ENCODE measurements at regions not wholly inside any gene's neighbourhood (a gene's known extent, or its start where the extent isn't known, plus 50 kb on each side); places are given as distances from the start of the nearest gene placed in this dataset.
"Not testable (repeated sequence)": the region's sequence is repeated elsewhere in the genome, so short reads cannot be mapped to it uniquely, and the experiment has no call there.

GRCh38 chr14:98931126-98931525 is 340.9 kb downstream of the BCL11B start:
- Mint-ChIP-seq H3K4me3 (ENCODE audit: unreplicated experiment) (no peak overlapping the region), H3K36me3 (ENCODE audit: low read depth, unreplicated experiment) (peaks cover 2% of the 10 kb centered on the region), H3K27ac (ENCODE audit: unreplicated experiment) (no peak overlapping the region), H3K9me3 (ENCODE audit: unreplicated experiment) (peaks cover 9% of the 10 kb centered on the region), H3K27me3 (ENCODE audit: low read depth, unreplicated experiment) (peaks cover 40% of the 10 kb centered on the region), H3K4me1 (ENCODE audit: low read depth, unreplicated experiment) (no peaks in the 10 kb centered on the region)
- Histone ChIP-seq H3K4me3 (ENCODE audit: insufficient read depth, low read depth, low read length) (no peak overlapping the region), H4K20me1 (ENCODE audit: insufficient read depth, low read length) (no peaks in the 10 kb centered on the region), H3K4me1 (ENCODE audit: insufficient read depth, low read length) (no peaks in the 10 kb centered on the region), H3K79me2 (ENCODE audit: insufficient read depth, low read length) (no peaks in the 10 kb centered on the region), H3K9me3 (ENCODE audit: insufficient read depth, low read depth, low read length) (no peaks in the 10 kb centered on the region), H3K27me3 (ENCODE audit: insufficient read depth, low read length) (no peaks in the 10 kb centered on the region), H2AFZ (ENCODE audit: low read depth, low read length) (no peak overlapping the region), H3K9ac (ENCODE audit: low read length) (no peak overlapping the region), H3K27ac (ENCODE audit: low read depth, low read length) (no peak overlapping the region), H3K4me2 (ENCODE audit: low read length) (no peak overlapping the region), H3K36me3 (ENCODE audit: insufficient read depth, low read length) (no peaks in the 10 kb centered on the region)
- DNase-seq (ENCODE audit: low read depth) (no peak), FAIRE-seq (no peak)
- TF ChIP-seq EZH2 (IDR thresholded peaks at IDR 0.05; ENCODE audit: insufficient read depth, low read length) (no peak), CTCF (IDR thresholded peaks at IDR 0.05; ENCODE audit: insufficient read depth, low read depth, low read length) (no peak)

GRCh38 chr14:98931911-98932310 is 340.1 kb downstream of the BCL11B start:
- H3K4me1 ChIP-seq (ENCODE audit: insufficient read depth, low read length) = no peaks in the 10 kb centered on the region
- H3K36me3 ChIP-seq (ENCODE audit: insufficient read depth, low read length) = no peaks in the 10 kb centered on the region
- no peaks in the 10 kb centered on the region for H4K20me1 ChIP-seq (ENCODE audit: insufficient read depth, low read length)
- peaks cover 9% of the 10 kb centered on the region for H3K9me3 Mint-ChIP-seq (ENCODE audit: unreplicated experiment)
- no peaks in the 10 kb centered on the region for H3K79me2 ChIP-seq (ENCODE audit: insufficient read depth, low read length)
- H3K36me3 Mint-ChIP-seq (ENCODE audit: low read depth, unreplicated experiment) = peaks cover 2% of the 10 kb centered on the region
- peaks cover 40% of the 10 kb centered on the region for H3K27me3 Mint-ChIP-seq (ENCODE audit: low read depth, unreplicated experiment)
- H3K9me3 ChIP-seq (ENCODE audit: insufficient read depth, low read depth, low read length) = no peaks in the 10 kb centered on the region
- FAIRE-seq = no peak
- no peak for DNase-seq (ENCODE audit: low read depth)
- H3K9ac ChIP-seq (ENCODE audit: low read length) = no peak overlapping the region
- no peak for TF ChIP-seq EZH2 (IDR thresholded peaks at IDR 0.05; ENCODE audit: insufficient read depth, low read length)
- TF ChIP-seq CTCF (IDR thresholded peaks at IDR 0.05; ENCODE audit: insufficient read depth, low read depth, low read length) = no peak
- H3K4me2 ChIP-seq (ENCODE audit: low read length) = no peak overlapping the region
- H3K4me1 Mint-ChIP-seq (ENCODE audit: low read depth, unreplicated experiment) = no peaks in the 10 kb centered on the region
- H3K27ac Mint-ChIP-seq (ENCODE audit: unreplicated experiment) = no peak overlapping the region
- H3K27ac ChIP-seq (ENCODE audit: low read depth, low read length) = no peak overlapping the region
- no peak overlapping the region for H2AFZ ChIP-seq (ENCODE audit: low read depth, low read length)
- H3K27me3 ChIP-seq (ENCODE audit: insufficient read depth, low read length) = no peaks in the 10 kb centered on the region
- no peak overlapping the region for H3K4me3 Mint-ChIP-seq (ENCODE audit: unreplicated experiment)
- H3K4me3 ChIP-seq (ENCODE audit: insufficient read depth, low read depth, low read length) = no peak overlapping the region

DNA sequence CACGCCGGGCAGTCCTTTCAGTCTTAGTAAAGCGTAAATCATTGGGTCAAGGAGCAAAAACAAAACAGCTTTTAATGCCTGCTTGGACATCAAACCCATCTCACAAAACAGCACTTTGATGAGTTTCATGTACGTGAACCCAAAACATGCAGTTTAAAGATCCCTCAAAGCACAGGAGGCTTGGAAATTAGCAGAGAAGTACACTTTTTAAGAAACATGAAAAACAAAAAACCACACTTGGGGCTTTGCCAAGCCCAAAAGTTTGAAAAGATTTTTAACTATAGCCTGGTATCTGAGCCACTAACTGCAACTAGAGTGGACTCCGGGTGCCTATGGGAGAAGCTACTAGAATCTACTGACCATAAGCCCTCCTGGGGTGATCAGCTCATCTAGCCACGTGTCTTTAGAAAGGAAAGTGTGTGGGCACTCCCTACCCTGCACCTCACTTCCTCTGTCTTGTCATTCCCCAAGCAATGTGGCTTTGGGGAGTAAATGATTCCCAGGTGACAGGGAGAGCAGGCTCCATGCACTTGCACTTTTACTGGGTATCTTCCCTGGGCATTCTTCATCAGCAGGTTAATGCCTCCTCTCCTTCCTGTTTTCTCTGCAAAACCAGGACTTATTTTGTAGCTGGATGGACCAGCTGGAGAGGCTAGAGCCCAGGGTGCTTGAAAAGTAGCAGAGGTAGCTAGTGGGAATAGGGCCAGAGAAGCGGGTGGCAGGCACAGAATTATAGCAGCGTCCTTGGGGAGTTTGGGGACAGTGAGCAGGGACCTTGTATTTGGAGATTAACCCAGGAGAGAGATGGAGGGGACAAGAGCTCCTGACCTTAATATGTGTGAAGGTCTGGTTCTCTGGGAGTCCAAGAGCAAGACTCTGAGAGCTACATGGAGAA is 339.3 kb downstream of the BCL11B start:
- H3K27me3 Mint-ChIP-seq (ENCODE audit: low read depth, unreplicated experiment) = peaks cover 44% of the 10 kb centered on the region
- Histone ChIP-seq H3K4me1 (ENCODE audit: insufficient read depth, low read length) (no peaks in the 10 kb centered on the region), H2AFZ (ENCODE audit: low read depth, low read length) (no peak overlapping the region), H3K36me3 (ENCODE audit: insufficient read depth, low read length) (no peaks in the 10 kb centered on the region), H3K9ac (ENCODE audit: low read length) (no peak overlapping the region), H3K4me3 (ENCODE audit: insufficient read depth, low read depth, low read length) (no peak overlapping the region), H3K4me2 (ENCODE audit: low read length) (no peak overlapping the region), H3K27me3 (ENCODE audit: insufficient read depth, low read length) (no peaks in the 10 kb centered on the region), H3K9me3 (ENCODE audit: insufficient read depth, low read depth, low read length) (no peaks in the 10 kb centered on the region), H3K27ac (ENCODE audit: low read depth, low read length) (no peak overlapping the region), H3K79me2 (ENCODE audit: insufficient read depth, low read length) (no peaks in the 10 kb centered on the region), H4K20me1 (ENCODE audit: insufficient read depth, low read length) (no peaks in the 10 kb centered on the region)
- FAIRE-seq (no peak), DNase-seq (ENCODE audit: low read depth) (no peak)
- no peak overlapping the region for H3K4me3 Mint-ChIP-seq (ENCODE audit: unreplicated experiment)
- peaks cover 2% of the 10 kb centered on the region for H3K36me3 Mint-ChIP-seq (ENCODE audit: low read depth, unreplicated experiment)
- TF ChIP-seq CTCF (IDR thresholded peaks at IDR 0.05; ENCODE audit: insufficient read depth, low read depth, low read length) = no peak
- TF ChIP-seq EZH2 (IDR thresholded peaks at IDR 0.05; ENCODE audit: insufficient read depth, low read length) = no peak
- peaks cover 9% of the 10 kb centered on the region for H3K9me3 Mint-ChIP-seq (ENCODE audit: unreplicated experiment)
- H3K27ac Mint-ChIP-seq (ENCODE audit: unreplicated experiment) = no peak overlapping the region
- peaks cover 5% of the 10 kb centered on the region for H3K4me1 Mint-ChIP-seq (ENCODE audit: low read depth, unreplicated experiment)

DNA sequence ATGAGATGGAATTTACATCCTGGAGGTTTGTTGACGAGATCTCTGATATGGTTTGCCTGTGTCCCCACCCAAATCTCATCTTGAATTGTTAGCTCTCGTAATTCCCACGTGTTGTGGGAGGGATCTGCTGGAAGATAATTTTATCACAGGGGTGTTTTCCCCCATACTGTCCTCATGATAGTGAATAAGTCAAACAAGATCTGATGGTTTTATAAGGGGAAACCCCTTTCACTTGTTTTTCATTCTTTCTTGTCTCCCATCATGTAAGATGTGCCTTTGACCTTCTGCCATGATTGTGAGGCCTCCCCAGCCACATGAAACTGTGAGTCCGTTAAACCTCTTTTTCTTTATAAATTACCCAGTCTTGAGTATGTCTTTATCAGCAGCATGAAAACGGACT is 337.4 kb downstream of the BCL11B start:
- H2AFZ ChIP-seq (ENCODE audit: low read depth, low read length); FAIRE-seq; H3K9ac ChIP-seq (ENCODE audit: low read length); H3K4me3 ChIP-seq (ENCODE audit: insufficient read depth, low read depth, low read length); H3K9me3 ChIP-seq (ENCODE audit: insufficient read depth, low read depth, low read length); H3K79me2 ChIP-seq (ENCODE audit: insufficient read depth, low read length); H3K4me1 ChIP-seq (ENCODE audit: insufficient read depth, low read length); H3K27ac Mint-ChIP-seq (ENCODE audit: unreplicated experiment); H3K4me3 Mint-ChIP-seq (ENCODE audit: unreplicated experiment); H3K36me3 ChIP-seq (ENCODE audit: insufficient read depth, low read length); H3K27me3 ChIP-seq (ENCODE audit: insufficient read depth, low read length); H3K27ac ChIP-seq (ENCODE audit: low read depth, low read length); H3K4me2 ChIP-seq (ENCODE audit: low read length); H3K4me1 Mint-ChIP-seq (ENCODE audit: low read depth, unreplicated experiment); H3K9me3 Mint-ChIP-seq (ENCODE audit: unreplicated experiment); H3K36me3 Mint-ChIP-seq (ENCODE audit: low read depth, unreplicated experiment); H4K20me1 ChIP-seq (ENCODE audit: insufficient read depth, low read length); DNase-seq (ENCODE audit: low read depth): not testable (repeated sequence)
- H3K27me3 Mint-ChIP-seq (ENCODE audit: low read depth, unreplicated experiment) = peaks cover 50% of the 10 kb centered on the region

Data from astrocyte (in vitro differentiated cells and primary cell).